Skin of body (tissue), 1 donor: ENCODE measurements at regions not wholly inside any gene's neighbourhood (a gene's known extent, or its start where the extent isn't known, plus 50 kb on each side); places are given as distances from the start of the nearest gene placed in this dataset.
A peak's percentile ranks its signal among the peaks of the same experiment; 100 is the strongest.

Experiments used
- DNase-seq: peaks from one replicate; lab custom pipeline; 2025; lab: John Stamatoyannopoulos, UW

DNA sequence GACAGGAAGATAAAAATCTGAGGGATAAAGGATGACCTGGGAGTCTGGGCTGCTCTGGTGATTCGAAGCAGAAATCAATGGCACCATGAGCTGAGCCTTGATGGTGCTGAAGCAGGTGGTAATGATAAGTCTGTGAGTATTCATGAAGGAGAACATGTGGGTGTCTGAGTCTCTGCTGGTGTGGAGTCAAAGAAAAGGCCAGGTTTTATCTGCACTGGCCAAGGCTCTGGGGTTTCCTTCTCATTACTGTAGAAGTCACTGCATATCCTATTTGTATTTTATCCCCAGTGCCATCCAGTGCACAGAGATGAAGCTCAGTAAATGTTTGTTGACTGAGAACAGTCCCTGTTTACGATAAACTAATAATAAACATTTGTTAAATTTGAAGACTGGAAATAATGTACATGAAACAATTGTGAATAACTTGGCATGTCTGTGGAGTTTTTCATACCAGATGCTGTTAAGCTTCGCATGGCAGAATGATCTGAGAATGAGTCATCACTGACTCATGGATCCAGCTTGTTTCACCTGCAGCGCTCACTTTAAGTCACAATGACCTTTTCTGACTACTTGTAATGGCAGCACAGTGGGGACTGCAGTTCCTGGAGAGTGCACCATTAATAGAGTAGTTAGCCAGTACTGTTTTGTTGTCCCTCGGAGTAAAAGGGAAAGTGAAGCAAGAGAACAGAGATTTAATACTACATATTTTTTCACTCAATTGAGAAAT is 538.5 kb downstream of the HTR7 start:
- peak; percentile 21 for DNase-seq

DNA sequence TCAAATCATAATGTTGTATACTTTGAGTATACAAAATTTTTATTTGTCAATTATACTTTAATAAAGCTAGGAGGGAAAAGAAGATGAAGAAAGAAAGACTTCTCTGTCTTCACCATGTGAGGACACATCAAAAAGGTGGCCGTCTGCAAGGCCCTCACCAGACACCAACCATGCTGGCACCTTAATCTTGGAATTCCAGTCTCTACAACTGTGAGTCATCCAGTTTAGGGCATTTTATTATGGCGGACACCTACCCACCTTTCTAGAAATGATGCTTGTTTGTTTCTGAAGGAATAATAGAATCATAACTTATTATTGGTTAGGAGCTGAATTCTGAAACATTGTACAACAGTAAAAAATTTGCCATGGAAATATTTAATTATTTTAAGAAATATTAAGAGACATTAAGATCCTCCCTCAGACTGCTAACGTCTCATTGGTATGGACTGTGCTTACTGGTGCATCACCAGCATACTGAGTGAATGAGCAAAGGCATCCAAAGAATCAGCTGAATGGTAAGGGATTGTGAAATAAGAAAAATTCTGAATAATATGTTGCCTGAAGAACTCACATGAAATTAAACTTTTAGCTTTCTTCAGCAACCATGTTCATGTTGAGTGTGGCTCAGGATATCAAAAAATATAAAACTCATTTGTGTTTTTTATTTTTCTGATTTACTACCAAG is 536.6 kb downstream of the HTR7 start:
- no peak for DNase-seq

GRCh38 chr10:90326498-90327267 is 531.2 kb downstream of the HTR7 start:
- no peak for DNase-seq

DNA sequence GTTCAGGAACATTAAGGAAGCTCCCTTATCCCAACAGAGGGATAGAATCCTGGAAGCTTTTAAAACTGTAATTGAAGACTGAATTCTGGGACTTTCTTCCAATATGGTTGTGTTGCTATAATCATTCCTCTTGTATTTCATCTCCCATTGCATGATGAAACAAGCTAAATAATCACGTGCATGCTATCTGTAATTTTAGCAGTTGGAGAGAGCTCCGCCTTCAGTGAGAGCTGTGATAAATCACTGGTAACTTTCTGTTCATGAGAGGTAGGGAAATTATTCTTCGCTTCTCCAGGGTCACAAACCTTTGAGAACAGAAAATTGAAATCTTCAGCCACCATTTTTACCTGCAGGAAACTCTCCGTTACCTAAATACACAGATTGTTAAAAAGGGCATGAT is 530.2 kb downstream of the HTR7 start:
- DNase-seq = no peak

DNA sequence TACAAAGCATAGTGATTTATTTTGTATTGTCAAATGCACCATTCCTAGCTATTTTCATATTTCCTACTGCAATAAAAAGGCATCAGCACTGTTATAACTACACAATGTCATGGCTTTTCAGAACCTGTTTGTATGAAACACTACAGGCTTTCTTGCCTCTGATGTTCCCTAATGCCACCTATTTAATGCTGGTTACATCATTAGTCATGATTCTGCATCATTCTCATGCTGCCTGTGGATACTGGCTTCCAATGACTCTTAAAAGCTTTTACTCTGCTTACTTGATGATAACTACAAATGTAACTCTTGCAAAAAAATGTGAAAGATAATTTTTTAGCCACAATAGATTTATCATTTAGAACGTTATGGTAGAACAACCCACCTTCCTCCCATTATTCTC is 529.4 kb downstream of the HTR7 start:
- no peak for DNase-seq

- DNase-seq = no peak
These were observed 528.9 kb downstream of the HTR7 start for GRCh38 chr10:90328896-90329295.

DNA sequence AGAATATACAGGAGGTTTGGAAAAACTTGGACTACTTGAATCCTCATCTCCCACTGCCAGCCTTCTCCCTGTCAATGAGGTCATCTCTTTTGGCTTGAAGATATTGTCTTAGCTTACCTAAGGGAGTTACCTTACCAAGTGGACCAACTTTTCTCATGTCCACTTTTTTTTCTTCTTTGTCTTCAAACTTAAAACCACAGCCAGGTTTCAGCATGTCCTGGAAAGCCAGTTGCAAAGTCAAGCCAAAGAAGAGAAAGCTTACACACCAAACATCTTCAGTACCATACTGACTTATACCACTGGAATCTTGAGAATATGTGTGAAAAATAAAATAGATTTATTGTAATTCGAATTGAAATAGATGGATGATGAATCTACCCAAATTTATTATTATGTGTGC is 520.5 kb downstream of the HTR7 start:
- no peak for DNase-seq

DNA sequence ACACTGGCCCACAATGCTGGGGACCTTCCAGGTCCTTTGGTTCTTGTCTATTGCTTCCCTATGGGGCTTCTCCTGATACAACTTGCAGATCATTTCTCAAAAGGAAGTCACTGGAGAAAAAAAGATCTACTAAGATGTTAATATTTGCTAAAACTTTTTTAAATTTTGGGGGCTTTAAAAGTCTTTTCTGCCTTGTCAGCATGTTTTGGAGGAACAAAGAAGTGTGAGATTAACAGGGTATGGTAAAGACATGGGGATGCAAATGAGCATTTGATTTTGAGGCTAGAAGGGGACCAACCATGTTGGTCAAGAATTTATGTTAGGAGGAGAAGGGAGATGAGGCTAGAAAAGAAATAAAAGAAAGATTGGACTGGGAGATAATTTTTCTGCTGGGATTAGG is 515.4 kb downstream of the HTR7 start:
- DNase-seq = no peak

DNA sequence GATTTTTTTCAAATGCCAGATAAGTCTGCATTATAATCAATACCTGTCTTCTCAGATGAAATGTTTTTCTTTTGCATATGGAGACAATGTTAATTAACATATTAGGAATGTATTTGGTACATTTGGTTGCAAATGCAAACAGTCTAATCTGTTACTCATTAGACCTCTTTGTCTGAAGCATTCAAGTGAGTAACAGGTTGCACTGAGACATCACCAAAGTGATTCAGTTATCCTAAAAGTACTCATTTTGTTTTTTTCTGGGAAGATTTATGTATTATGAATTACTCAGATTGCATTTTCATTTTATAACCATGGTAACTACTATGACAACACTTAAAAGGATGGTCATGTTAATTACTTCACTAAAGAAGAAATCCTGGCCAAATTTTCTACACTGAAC is 513.6 kb downstream of the HTR7 start:
- DNase-seq = no peak

- DNase-seq = no peak
These were observed 510.6 kb downstream of the HTR7 start for GRCh38 chr10:90347239-90347638.

- no peak for DNase-seq
These were observed 507.7 kb downstream of the HTR7 start for GRCh38 chr10:90350122-90350521.

DNA sequence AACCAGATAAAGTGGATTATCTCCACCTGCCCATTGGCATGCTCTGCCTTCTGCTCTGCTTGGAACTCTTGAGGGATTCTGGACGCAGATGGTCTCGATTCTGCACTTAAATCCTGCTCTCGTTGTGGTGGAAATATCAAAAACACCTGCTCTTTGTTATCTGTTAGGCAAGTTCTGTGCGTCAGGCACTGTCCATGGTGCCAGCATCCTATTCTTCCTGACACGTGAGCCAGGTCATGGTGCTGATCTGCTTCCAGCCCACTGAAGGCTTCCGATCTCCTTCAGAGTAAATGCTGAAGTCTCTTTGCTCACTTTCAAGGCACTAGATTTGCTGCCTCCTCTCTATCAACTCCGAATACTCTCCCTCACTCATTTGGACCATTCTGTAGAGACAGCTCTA is 505.6 kb downstream of the HTR7 start:
- no peak for DNase-seq

DNA sequence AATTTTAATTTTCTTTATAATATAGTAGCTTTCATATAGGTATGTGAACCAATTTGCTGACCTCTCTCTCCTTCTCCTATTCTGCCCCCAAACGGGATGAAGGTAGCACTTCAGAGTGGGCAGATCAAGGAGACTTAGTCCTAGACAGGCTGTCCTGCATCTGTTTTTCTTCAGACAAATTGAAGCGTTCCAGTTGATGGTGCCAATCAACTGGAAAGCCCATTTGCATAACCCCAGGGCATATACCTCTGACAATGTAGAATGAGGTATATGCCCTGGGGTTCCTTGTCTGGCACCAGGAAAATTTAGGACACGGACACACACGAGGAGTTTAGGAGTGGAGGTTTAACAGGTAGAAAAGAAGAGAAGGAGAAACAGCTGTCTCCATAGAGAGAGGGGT is 502.9 kb downstream of the HTR7 start:
- no peak for DNase-seq

GRCh38 chr10:90363799-90364483 is 493.9 kb downstream of the HTR7 start:
- no peak for DNase-seq

DNA sequence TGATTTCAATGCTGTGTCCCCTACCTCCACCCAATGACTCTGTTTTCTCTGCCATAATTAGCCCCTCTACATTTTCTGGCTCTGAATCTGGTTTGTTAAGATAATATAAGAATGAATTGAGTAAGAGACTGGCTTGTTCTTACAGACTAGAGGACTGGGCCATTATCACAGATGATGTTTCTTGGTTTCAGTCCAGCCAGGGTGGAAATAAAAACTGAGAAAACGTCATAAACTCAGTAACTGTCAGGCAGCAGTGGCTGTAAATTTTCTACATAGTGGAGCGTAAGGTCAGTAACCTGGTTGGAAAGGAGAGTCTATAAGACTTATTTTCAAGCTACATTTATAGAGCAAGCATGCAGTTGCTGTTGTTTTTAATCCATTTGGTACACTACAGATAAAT is 485.4 kb downstream of the HTR7 start:
- DNase-seq = peak; percentile 6

DNA sequence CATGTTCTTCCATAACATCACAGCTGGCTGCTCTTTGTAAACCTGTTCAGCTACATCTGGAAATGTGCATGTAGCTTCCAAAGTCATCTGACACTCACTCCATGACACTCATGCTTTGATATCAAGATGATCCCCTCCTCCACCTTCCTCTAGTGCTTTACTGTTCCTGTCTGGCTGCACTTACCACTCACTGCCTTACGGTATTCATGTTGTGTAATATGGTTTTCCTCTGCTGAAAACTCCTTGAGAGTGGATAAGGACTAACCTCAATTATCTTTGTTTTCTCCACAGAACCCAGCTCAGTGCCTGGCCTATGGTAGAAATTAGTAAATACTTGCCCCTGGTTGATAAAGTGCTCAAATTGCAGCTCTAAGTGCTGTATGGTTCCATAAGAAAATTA is 483.9 kb downstream of the HTR7 start:
- DNase-seq = no peak

- DNase-seq = no peak
These were observed 479.2 kb downstream of the HTR7 start for GRCh38 chr10:90378524-90379076.

DNA sequence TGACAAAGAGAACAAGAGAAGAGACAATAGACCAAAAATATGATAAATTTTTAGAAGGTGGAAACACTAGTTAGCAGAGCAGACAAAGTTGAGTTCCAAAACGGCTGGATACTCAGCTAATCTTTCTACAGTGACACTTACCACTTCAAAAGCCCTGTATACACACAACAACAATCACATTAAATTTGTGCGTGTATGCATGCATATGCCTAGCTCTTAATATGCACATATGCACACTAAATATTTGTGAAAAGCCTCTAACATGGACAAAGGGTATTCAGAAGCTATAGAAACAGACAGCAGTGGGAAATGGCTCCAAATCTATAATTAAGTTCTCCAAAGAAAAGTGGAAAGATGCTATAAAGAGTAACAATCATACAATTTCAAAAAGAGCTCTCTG is 476.4 kb downstream of the HTR7 start:
- no peak for DNase-seq

DNA sequence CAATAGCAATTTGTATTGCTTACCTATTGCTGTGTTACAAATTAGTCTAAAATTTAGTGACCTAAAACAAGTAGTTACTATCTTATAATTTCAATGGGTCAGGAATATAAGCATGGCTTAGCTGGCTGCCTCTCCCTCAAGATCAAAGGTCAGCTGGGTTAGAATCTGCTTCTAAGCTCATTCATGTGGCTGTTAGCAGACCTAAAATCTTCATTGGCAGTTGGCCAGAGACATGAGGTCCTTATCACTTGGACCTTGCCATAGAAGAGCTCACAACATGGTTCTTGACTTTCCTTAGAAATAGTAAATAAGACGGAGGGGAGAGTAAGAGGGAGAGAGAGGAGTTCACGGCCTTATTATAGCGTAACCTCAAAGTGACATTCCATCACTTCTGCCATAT is 468.0 kb downstream of the HTR7 start:
- DNase-seq = no peak

GRCh38 chr10:90394311-90394710 is 463.5 kb downstream of the HTR7 start:
- no peak for DNase-seq

- no peak for DNase-seq
These were observed 461.1 kb downstream of the HTR7 start for GRCh38 chr10:90396721-90397120.

DNA sequence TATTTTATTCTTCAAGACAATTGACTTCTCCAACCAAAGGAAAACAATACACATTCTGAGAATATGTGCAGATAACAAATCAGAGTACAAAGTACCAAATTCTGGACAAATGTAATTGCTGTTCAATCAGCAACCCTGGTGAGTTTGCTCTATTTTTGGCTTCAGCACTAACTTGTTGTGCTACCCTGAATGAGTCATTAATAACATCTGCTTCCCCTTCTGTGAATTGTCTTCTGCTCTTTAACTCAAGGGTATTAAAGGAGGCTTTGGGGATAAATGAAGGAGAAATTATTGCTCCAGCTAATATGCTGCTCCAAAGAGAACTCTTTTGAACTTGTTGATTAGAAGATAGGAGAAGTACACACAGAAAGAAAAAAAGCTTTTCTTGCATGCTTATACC is 459.3 kb downstream of the HTR7 start:
- DNase-seq = peak; percentile 3
